ENCODE measurements at regions not wholly inside any gene's neighbourhood (a gene's known extent, or its start where the extent isn't known, plus 50 kb on each side); places are given as distances from the start of the nearest gene placed in this dataset.

DNA sequence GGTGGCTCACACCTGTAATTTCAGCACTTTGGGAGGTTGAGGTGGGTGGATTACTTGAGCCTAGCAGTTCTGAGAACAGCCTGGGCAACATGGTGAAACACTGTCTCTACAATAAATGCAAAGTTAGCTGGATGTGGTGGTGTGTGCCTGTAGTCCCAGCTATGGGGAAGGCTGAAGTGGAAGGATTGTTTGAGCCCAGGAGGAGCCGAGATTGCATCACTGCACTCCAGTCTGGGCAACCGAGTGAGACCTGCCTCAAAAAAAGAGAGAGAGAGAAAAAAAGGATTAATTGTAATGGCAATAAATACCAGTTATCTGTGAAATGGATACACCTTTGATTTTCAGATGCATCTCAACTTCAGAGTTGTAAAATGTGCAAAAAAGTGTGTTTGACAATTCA lies 58.8 kb downstream of the SPRY1 start:
- Mint-ChIP-seq H3K9me3 (peaks cover 0 to 8% of the 10 kb centered on the region in 2 donors), H3K4me1 (peaks cover 26% of the 10 kb centered on the region), H3K4me3 (no peak overlapping the region), H3K27me3 (no peaks in the 10 kb centered on the region), H3K27ac (no peak overlapping the region)
- ATAC-seq (no peak), DNase-seq (no peak)

DNA sequence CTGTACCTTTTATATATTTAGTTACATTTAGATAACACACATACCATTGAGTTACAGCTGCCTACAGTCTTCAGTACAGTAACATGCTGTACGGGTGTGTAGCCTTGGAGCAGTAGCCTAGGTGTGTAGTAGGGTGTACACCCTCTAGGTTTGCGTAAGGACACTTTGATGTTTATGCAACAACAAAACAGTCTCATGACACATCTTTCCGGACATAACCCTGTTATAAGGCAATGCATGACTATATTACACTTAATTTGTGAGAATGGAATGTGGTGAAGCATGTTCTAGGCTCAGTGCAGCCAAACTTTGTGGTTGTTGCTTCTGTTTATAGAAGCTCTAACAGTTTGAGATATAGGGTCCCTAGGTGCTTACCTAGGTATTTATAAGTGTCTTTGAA lies 65.4 kb downstream of the SPRY1 start:
- no peaks in the 10 kb centered on the region for H3K27me3 Mint-ChIP-seq
- no peak overlapping the region for H3K27ac Mint-ChIP-seq
- DNase-seq: no peak
- peaks cover 10% of the 10 kb centered on the region for H3K4me1 Mint-ChIP-seq
- no peak overlapping the region for H3K4me3 Mint-ChIP-seq
- H3K9me3 Mint-ChIP-seq: no peaks in the 10 kb centered on the region
- no peak for ATAC-seq

DNA sequence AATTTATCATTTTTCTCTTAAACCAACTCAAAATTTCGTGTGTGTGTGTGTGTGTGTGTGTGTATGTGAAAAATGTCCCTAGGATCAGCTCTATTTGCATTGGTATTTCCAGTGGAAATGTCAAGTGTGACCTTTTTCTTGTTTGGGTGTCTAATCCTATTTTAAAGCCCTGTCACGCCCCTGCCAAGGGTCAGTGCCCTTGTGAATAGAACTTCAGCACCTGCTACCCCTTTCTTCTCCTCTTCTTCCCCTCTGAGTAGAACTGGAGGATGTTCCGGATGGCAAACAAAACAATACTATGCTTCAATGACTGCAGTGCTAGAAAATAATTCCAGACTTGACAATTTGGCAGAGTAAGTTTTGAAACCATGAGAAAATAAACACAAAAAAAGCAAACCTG lies 67.3 kb downstream of the SPRY1 start:
- DNase-seq: no peak
- Mint-ChIP-seq H3K9me3 (peaks cover 0 to 3% of the 10 kb centered on the region in 2 donors), H3K27me3 (no peaks in the 10 kb centered on the region), H3K27ac (no peak overlapping the region), H3K4me1 (peaks cover 11% of the 10 kb centered on the region), H3K4me3 (no peak overlapping the region)
- no peak for ATAC-seq

GRCh38 chr4:123465416-123465815 lies 68.8 kb downstream of the SPRY1 start:
- H3K27me3 Mint-ChIP-seq: no peaks in the 10 kb centered on the region
- no peak overlapping the region for H3K4me3 Mint-ChIP-seq
- H3K9me3 Mint-ChIP-seq: peaks cover 0 to 3% of the 10 kb centered on the region in 2 donors
- H3K4me1 Mint-ChIP-seq: peaks cover 15% of the 10 kb centered on the region
- DNase-seq: no peak
- no peak for ATAC-seq
- H3K27ac Mint-ChIP-seq: peak overlapping the region in 1 of 2 donors; percentile 47

DNA sequence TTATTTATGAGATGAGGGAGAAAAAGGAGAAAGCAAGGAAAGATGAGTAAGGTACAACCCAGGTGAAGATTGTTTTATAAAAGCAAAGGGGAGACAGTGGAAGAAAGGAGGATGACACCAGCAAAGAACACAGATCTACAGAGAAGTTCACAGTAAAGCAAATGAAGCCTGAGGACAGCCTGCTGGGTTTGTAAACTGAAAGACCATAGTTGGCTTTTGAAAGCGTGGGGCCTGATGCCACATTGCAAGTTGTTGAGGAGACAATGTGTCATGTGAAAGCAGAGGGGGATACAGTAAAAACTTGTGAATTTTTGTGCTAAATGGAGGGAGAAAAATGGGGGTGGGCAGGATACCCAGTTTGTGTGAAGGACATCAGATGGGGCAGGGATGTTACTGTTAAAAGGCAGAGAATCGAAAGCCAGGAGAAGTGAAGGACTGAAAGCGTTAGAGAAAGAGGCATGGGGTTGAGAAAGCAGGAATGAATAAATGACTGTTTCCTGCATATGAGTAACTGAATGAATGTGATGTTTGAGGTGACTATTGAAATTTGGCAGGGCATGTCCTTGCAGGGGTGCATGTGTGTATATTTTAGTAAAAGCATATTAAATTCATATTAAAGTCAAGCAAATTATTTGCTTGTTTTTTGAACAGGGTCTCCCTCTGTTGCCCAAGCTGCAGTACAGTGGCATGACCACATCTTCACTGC lies 69.6 kb downstream of the SPRY1 start:
- peak overlapping the region; percentile 1 to 7 for H3K27ac Mint-ChIP-seq
- no peaks in the 10 kb centered on the region for H3K27me3 Mint-ChIP-seq
- H3K4me3 Mint-ChIP-seq: no peak overlapping the region
- peak; percentile 66 for ATAC-seq
- peaks cover 0 to 3% of the 10 kb centered on the region in 2 donors for H3K9me3 Mint-ChIP-seq
- peaks cover 15% of the 10 kb centered on the region for H3K4me1 Mint-ChIP-seq
- no peak for DNase-seq

DNA sequence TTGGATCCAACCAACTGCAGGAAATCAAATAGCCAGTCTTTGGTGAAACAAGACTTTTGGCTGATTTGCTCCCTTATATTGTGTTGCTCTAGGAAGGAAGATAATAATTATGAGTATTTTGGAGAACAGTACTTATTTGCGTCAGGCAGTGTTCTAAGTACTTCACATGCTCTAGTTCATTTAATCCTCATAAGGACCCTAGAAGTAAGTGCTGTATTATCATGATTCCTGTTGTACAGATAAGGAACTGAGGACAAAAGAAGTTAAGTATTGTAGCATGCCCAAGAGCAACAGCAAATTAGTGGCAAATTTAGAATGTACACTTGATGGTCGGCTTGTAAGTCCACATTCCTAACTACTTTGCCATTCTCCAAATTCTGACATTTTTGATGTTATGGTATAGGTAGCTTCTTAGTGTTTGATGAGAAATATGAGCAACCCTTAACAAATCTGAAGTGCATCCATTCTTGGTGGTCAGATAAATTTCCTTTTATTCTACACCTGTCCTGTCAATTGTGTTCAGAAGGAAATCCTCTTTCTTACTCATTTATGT lies 72.0 kb downstream of the SPRY1 start:
- H3K4me3 Mint-ChIP-seq: no peak overlapping the region
- peaks cover under 1 to 3% of the 10 kb centered on the region in 2 donors for H3K9me3 Mint-ChIP-seq
- H3K27me3 Mint-ChIP-seq: no peaks in the 10 kb centered on the region
- ATAC-seq: no peak
- H3K4me1 Mint-ChIP-seq: peaks cover 15% of the 10 kb centered on the region
- DNase-seq: no peak
- H3K27ac Mint-ChIP-seq: no peak overlapping the region

DNA sequence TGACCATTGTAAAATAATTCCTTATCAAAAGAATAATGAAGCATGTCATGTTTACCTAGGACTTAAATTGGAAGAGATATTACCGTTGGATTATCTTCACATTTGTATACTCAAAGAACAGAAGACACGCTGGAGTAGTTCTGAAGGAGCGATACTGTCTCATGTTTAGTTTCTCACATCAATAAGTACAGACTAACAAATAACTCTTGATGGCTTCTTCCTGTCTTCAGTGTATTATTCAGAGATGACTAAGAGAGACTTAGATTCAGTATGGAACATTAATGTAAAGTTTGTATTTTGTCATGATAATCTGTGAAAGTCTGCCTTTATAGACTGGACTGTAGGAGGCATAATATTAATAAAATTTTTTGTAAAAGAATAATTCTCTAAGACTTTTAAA lies 72.7 kb downstream of the SPRY1 start:
- H3K9me3 Mint-ChIP-seq: peaks cover 7% of the 10 kb centered on the region in 2 donors
- H3K4me3 Mint-ChIP-seq: no peak overlapping the region
- H3K27me3 Mint-ChIP-seq: no peaks in the 10 kb centered on the region
- no peak for DNase-seq
- H3K4me1 Mint-ChIP-seq: peaks cover 15% of the 10 kb centered on the region
- no peak overlapping the region for H3K27ac Mint-ChIP-seq
- ATAC-seq: no peak

GRCh38 chr4:123469696-123470095 lies 73.1 kb downstream of the SPRY1 start:
- ATAC-seq: no peak
- Mint-ChIP-seq H3K4me3 (no peak overlapping the region), H3K9me3 (peaks cover 7% of the 10 kb centered on the region in 2 donors), H3K27me3 (no peaks in the 10 kb centered on the region), H3K27ac (no peak overlapping the region), H3K4me1 (peaks cover 15% of the 10 kb centered on the region)
- DNase-seq: no peak

DNA sequence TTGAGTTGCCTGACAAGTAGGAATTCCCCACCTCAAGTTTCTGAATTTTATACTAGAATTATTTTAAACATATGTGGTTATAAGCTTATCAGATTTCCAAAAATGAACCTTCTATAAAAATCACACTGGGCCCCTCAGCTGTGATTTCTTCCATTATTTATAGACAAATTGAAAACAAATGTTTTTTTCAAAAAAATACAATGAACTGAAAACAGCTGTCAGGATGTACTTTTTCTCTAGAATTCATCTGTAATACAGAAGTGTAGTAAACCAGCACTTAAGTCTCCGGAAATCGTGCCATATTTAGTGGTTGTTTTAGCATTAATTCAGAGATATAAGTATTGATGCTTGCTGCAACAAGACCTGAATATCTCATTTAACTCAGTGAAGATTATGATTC lies 74.0 kb downstream of the SPRY1 start:
- peaks cover 7% of the 10 kb centered on the region in 2 donors for H3K9me3 Mint-ChIP-seq
- H3K27ac Mint-ChIP-seq: no peak overlapping the region
- H3K4me3 Mint-ChIP-seq: no peak overlapping the region
- H3K27me3 Mint-ChIP-seq: no peaks in the 10 kb centered on the region
- ATAC-seq (no peak), DNase-seq (no peak)
- H3K4me1 Mint-ChIP-seq: peaks cover 14% of the 10 kb centered on the region

GRCh38 chr4:123471655-123472369 lies 75.2 kb downstream of the SPRY1 start:
- no peak for ATAC-seq
- Mint-ChIP-seq H3K4me1 (peaks cover 11% of the 10 kb centered on the region), H3K9me3 (peaks cover 7 to 11% of the 10 kb centered on the region in 2 donors), H3K27ac (no peak overlapping the region), H3K4me3 (no peak overlapping the region), H3K27me3 (no peaks in the 10 kb centered on the region)
- no peak for DNase-seq

DNA sequence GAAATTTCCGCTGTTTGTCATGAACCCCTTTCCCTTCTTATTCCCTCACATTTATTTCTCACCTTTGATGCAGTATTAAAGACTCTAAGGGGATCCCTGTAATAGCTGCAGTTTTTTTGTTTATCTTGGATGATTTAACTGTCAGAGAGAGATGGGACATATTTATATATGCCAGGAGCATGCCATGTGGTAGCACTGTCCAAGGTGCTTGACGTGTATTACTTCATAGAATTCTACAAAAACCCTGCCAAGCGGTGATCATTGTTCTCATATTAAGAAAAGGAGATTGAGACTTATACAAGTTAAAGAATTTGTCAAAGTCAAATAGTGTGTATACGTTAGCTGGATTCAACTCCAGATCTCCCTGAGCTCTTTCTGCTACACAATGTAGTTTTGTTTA lies 78.2 kb downstream of the SPRY1 start:
- ATAC-seq (no peak), DNase-seq (no peak)
- Mint-ChIP-seq H3K4me1 (peaks cover 35% of the 10 kb centered on the region), H3K4me3 (no peak overlapping the region), H3K27ac (no peak overlapping the region), H3K27me3 (no peaks in the 10 kb centered on the region), H3K9me3 (peaks cover 8 to 17% of the 10 kb centered on the region in 2 donors)

DNA sequence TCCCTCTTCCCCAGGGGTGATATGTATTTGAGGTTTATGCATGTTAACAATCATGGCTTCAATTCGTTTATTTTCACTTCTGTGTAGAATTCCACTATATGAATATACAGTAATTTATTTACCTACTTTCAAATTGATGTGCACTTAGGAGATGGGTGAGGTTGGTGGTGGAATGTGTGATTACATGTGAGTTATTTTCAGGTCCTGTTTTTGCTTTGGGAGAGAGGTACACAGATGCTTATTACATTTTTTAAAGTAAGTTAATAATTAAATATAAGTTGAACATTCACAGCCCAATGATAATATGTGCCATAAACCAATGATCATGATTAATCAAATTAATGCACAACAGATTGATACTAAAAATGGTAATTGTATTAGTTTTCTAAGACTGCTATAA lies 79.5 kb downstream of the SPRY1 start:
- H3K27ac Mint-ChIP-seq: no peak overlapping the region
- ATAC-seq (no peak), DNase-seq (no peak)
- peaks cover 8 to 17% of the 10 kb centered on the region in 2 donors for H3K9me3 Mint-ChIP-seq
- H3K27me3 Mint-ChIP-seq: no peaks in the 10 kb centered on the region
- no peak overlapping the region for H3K4me3 Mint-ChIP-seq
- H3K4me1 Mint-ChIP-seq: peaks cover 45% of the 10 kb centered on the region

- Mint-ChIP-seq H3K27ac (peak overlapping the region in 1 of 2 donors; percentile 84), H3K4me3 (peak overlapping the region; percentile 73 to 83), H3K4me1 (peaks cover 60% of the 10 kb centered on the region), H3K27me3 (no peaks in the 10 kb centered on the region), H3K9me3 (peaks cover 8 to 17% of the 10 kb centered on the region in 2 donors)
- peak; percentile 99 for ATAC-seq
- peak; percentile 57 to 83 for DNase-seq
Observed at GRCh38 chr4:123477711-123478209, 81.2 kb downstream of the SPRY1 start.

DNA sequence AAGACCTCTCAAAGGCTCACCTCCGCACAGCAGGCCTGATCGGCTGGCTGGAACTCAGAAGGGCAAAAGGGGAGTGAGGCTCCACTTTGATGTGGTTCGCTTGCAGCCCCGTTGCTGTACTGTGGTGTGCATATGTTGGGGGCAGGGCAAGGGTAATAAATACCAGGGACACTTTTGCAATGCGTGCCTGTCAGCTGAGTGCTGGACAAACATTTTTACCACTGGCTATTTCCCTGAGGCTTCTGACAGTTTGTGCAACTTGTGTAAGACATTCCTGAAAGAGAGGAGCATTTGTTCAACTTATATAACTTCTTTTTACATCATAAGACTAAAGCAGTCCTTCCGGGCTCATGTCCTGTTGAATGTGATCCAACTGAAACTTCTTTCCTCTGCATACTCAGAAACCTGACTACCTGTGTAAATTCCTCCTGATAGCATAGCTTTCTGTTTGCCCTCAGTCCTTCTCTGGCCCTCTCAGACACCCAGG lies 82.3 kb downstream of the SPRY1 start:
- ATAC-seq: no peak
- DNase-seq: no peak
- peak overlapping the region; percentile 73 to 83 for H3K4me3 Mint-ChIP-seq

DNA sequence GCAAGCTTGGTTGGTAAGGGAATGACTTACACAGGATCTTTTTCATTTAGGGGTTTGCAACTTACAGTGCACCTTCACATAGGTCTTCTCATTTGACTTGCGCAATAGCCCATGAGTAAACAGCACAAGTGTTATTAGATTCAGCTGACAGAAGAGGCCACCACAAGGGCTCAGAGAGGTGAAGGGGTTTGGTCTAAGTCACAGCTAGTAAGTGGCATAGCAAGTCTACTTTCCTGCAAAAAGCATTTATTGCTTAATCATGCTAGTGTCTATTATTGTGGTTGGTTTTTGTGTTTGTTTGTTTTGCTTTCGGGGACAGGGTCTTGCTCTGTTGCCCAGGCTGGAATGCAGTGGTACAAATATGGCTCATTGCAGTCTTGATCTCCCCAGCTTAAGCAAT lies 83.3 kb downstream of the SPRY1 start:
- no peak overlapping the region for H3K4me3 Mint-ChIP-seq
- ATAC-seq (no peak), DNase-seq (peak in 1 of 2 donors; percentile 20)
- no peaks in the 10 kb centered on the region for H3K27me3 Mint-ChIP-seq
- peaks cover 4 to 10% of the 10 kb centered on the region in 2 donors for H3K9me3 Mint-ChIP-seq
- H3K27ac Mint-ChIP-seq: no peak overlapping the region
- H3K4me1 Mint-ChIP-seq: peaks cover 65% of the 10 kb centered on the region

More for the DNA sequence above, 82.3 kb downstream of the SPRY1 start:
- Mint-ChIP-seq H3K27ac (peak overlapping the region; percentile 79 to 80), H3K4me1 (peaks cover 65% of the 10 kb centered on the region), H3K9me3 (peaks cover 6 to 13% of the 10 kb centered on the region in 2 donors), H3K27me3 (no peaks in the 10 kb centered on the region)

All from stimulated activated naive CD8-positive, alpha-beta T cell treated with anti-CD3 and anti-CD28 coated beads, Interleukin-15, amount 100 ng/mL, for 72 hours (primary cell).